NCI-H526 (cell line): ENCODE measurements at regions not wholly inside any gene's neighbourhood (a gene's known extent, or its start where the extent isn't known, plus 50 kb on each side); places are given as distances from the start of the nearest gene placed in this dataset.

Source experiments
- DNase-seq, 2 experiments: peaks; one replicate each; lab custom pipeline; 2025; lab: John Stamatoyannopoulos, UW

DNA sequence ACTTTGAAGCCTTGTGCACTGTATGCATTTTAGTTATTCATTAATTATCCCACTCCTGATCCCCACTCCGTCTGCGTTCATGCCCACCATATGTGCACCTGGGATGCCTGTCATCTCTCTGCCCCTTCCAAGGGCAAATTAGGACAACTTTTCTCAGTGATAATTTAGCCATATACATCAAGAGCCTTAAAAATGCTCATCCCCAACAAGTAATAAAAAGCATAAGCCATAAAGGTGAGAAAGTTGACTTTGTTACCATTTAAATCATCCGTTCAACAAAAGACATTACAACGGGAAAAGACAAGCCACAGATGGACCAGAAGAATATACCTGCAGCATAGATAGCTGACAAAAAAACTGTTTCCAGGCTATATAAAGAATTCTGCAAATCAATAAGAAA, 131.4 kb upstream of the LINGO1 start:
- DNase-seq, result no peak

DNA sequence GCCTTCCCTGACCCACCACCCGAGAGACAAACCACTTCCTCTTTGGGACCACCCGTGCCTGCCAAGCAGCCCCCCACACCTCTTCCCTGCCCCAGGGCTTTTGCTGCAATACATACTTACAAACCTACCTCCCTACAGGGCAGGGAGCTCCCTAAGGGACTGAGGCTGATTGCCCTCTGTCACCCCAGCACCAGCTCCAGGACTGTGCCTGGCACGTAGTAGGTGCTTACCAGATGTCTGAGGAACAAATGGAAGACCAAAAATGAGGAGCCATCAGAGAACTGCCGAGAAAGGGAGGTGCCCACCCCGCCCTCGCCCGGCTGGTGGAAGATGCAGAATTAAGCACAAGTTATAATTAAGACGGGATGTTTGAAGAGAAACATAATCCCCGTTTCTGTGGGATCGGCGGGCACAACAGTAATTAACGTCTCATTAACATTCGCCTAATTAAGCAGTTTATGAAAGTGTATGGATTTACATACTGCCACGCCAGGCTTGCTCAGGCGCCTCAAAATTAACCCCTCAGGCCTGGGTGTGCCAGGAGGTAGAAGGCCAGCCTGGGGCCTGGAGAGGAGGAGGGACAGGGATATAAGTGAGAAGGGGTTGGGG, 130.1 kb upstream of the LINGO1 start:
- DNase-seq, result no peak

DNA sequence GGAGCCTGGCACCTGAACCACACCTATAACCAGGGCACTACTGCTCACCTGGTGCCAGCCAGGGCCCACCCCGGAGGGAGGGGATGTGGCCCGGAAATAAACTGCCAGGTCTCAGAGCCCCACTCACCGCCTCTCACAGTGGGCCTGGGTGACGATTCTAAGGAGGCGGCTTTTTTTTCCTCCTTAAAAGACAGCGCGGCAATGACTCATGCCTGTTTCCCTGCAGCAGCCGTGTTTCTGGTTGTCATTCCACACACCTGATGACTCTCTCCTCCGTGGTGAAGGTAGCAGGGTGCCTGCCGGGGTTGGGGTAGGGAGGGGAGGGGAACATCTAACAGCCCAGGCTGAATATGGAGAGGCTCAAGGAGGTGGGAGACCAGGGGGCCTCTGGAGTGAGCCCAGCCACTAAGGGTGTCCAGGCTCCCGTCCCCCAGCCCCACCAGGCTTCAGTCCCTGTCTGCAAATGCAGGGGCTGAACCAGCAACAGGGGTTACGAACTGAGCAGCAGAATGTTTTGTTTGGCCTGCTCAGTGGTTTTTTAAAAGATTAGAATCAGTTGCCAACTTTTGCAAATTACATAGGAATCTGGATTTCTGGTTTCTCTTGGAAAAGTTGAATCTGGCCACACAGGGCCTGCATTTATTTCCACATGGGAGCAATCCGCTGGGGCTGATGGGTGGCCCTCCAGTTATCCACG, 127.3 kb upstream of the LINGO1 start:
- no peak for DNase-seq

DNA sequence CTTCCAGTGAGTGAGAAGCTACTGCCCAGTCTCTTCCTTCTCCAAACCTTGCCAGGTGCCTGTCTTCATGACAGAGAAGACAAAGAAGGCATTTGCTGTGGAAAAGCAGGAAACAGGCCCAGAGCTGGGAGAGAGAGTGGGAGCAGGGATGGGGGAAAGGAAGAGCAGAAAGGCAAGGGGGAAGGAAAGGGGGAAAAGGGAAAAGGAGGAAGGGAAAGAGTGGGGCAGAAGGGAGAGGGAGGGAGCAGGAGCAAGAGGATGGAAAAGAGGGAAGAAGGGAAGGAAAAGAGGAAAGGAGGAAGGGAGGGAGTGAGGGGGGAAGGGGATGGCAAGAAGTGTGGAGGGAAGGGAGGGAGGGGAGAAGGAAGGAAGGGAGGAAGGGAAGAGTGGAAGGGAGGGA, 121.2 kb upstream of the LINGO1 start:
- no peak for DNase-seq

DNA sequence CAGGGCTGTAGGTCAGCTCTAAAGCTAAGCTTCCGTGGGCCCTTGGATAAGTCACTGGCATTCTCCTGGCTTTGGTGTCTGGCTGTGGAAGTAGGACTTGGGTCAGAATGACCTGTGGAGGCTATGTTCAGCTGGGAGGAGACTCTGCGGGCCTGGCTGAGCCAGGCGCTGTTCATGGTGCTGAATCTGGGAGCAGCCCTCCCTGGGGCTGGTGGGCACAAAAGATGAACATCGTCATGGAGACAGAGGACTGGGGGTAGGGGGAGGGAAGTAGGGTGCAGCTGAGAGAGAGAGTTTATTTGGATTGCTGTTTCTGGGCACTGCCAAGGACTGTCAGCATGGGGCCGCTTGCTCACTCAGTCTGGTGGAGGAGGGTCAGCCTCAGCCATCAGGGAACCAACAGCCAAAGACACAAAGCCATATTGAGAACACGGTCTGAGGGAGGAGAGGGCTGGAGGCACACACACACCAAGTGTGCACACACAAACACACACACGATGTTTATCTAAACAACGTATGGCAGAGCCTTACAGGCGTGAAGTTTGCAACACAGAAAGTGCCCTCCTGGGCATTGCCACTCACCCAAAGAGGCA, 120.7 kb upstream of the LINGO1 start:
- DNase-seq, result no peak

DNA sequence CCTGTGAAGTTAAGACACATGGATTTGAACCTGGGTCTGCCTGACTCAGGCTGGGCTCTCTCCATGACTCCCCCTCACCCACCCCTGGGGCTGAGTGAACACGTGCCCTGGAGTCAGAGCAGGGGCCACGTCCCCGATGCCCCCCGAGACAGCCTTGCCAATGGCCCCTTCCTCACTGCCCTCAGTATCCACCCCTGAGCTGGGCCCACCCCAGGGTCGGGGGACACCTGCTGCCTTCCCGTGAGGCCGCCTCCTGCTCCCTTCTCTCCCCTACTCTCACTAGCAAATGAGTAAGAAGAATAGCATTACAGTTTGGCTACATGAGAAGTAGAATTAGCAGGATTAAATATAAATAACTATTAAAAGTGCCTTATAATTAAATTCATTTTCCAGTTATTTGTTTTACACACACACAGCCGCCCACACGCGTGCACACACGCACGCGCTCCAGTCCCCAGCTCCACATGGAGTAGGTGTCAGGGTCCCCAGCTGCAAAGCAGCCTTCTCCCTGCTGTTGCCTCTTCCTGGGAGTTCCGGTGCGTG, 117.4 kb upstream of the LINGO1 start:
- no peak for DNase-seq

DNA sequence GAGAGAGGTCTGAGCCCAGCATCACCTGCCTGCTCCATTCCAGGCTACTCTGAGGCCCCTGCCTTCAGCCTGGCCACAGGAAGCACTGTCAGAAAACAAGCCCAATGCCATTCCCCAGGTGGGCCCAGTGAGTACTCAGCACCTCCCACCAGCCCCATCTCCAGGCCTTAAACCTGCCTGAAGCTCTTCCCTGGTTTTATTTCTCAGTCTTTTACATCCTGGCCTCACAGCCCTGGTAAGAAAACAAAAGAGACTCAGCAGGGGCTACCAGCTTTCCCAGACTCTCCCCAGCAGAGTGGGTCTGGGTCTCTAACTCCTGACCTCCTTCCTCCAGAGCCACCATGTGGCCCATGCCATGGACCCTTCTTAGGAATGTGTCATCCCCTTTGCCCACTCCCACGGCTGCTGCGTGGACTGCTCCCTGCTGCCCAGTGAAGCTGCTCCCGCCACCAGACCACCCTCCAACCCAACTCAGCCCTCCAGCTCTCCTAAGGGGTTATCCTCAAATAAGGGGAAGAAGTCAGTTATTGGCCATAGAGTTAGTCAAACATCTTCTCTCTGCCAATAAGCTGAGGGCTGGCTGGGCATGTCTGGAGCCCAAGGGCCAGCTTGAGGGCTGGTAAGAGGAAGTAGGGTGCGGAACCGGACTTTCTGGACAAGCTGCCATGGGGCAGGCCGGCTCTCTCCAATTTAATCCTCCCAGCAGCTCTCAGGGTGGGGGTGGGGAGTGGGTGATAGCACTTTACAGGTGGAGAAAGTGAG, 116.7 kb upstream of the LINGO1 start:
- DNase-seq, result no peak

DNA sequence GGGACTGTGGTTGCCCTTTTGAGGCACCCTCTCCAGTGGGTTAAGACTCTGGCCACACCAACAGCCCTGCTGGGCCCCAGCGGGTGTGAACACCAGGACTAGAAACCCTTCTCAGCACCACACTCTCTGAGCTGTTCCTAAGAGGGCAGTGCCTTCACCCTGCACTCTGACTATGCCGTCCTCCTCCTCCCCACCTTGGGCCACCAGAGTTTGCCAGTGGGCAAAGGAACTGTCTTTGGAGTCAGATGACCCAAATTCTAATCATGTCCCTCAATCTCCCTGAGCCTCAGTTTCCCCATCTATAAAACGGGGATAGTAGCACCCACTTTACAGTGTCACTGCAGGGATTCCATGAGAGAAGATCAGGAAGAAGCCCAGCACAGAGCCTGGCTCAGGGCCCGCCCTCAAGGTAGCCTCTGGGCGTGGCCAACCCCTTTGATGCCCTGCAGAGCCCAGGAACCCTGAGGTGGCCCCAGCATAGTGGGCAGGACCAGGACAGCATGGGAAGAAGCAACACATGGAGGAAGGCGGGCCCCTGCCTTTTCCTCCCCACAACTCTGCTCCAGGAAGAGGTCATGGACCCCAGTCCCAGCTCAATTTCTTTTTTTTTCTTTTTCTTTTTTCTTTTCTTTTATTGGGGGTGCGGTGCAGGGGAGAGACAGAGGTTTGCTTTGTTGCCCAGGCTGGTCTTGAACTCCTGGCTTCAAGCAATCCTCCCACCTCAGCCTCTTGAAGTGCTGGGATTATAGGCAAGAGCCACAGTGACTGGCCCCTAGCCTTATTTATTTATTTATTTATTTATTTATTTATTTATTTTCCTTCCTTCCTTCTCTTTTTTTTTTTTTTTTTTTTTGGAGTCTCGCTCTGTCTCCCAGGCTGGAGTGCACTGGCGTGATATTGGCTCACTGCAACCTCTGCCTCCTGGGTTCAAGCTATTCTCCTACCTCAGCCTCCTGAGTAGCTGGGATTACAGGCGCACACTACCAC, 115.7 kb upstream of the LINGO1 start:
- no peak for DNase-seq

DNA sequence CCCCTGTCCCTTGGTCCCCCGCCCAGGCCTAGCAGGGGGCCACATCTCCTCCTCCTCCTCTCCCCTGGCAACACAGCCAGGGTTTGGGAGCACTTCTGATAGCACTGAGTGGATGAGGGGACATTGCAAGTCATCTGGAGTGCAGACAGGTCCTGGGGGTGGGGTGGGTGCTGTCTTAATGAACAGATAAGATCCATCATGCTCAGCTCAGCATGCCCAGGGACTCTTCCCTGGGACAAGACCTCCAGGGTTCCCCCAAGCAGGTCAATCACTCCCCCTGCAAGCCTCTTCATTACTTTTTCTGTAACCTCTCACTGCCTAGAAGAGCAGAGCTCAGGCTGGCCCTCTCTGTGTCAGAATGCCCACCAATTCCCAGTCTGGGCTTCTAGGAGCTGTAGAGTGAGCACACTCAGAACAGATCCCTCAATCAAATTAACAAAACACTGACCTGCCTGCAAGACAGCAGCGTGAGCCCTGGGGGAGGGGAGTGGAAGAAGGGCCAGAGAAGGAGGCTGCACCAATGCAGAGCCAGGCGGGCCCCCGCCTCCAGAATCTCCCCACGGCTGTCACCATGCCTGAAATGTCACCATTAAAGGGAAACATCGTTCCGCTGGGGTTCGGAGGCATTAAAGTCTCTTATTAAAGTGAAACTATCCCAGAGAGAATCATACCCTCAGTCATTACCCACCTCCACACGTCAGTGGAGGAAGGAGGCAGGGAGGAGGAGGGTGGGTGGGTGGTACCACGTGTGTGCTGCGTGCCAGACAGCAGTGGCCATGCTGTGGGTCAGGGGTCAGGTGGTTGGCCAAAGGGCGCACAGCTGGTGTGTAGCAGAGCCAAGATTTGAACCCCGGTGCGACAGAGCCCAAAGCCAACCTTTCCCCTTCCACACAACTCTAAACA, 114.7 kb upstream of the LINGO1 start:
- no peak for DNase-seq

DNA sequence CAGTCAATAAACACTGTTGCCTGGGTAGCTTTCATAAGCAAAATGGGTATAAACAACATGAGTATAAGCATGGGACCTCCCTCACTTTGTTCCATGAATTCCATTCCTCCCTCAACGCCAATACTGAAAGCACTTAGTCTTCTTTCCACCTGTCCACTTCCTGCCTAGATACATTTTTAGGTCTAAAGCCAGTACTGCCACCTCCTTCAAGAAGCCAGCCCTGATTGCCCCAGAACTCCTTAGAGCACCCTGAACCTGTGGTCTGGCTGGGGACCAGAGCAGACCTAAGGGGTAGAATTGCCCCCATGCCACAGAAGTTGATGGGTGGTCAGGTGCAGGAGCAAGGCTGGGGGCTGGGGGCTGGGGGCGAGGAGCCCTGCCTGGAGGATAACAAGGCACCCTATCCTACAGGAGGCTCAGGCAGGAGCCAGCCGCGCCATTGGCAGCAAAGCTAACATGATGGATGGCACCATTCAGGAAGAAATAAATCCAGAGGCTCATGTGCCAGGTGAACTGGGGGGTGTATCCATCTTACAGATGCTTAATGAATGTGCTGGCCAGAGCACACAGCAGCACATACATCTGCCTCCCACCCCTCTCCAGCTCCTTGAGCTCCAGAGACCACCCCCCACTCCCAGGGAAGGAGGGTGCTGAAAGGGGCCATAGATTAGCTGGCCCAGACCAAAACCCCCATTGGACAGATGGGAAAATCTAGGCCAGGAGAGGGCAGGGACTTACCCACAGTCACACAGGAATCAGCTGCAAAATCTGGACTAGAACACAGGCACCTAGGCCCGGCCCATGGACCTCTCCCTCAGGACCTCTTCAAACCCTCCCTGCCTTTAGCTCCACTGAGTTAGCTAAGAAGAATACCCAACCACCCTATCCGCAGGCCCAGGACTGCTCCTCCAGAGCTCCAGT, 113.8 kb upstream of the LINGO1 start:
- DNase-seq, result no peak

DNA sequence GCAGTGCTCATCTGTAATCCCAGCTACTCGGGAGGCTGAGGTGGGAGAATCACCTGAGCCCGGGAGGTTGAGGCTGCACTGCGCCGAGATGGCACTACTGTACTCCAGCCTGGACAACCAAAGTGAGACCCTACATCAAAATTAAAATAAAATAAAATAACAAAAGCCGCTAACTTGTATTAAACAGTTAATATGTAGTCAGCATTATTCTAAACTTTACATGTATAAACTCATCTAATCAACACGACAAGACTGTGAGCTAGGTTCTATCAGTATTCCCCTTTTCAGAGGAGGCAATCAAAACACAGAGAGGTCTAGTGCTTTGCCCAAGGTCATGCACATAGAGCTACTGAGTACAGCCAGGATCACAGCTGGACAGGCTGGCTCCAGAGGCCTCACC, 111.7 kb upstream of the LINGO1 start:
- DNase-seq, result no peak

DNA sequence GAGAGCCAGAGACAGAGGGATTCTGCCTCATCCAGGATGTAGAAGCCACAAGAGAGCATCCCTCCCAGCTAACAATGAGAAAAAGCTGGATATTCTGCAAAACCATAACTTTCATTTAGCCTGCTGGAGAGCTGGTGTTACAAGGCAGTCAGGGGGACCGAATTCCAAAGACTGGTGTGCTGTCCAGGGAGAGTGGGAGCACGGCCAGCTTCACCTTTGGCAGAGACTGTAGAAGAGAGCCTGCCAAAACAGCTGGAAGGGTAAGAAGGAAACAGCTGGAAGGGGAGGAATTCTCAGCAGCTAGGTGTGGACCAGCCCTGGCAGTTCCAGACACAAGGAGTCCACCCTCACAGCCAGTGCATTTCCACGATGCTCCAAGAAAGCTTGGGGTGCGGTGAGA, 109.9 kb upstream of the LINGO1 start:
- no peak for DNase-seq

DNA sequence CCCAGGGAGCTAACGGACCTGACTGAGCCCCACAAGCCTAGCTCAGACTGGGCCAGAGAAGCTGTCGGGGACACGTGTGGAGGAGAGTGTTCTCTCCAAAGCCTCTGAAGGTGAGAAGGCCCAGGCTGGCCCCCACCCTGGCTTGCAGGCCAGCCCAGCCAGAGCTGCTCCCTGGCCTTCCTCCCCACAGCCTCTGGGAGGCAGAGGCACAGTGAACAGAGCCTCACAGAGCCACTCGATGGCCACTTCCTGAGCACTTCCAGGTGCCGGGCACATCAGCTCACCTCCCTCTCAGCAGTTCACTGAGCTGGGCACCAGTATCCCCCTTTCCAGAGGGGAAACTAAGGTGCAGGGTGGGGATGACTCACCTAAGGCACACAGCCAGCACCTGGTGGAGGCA, 109.4 kb upstream of the LINGO1 start:
- no peak for DNase-seq

DNA sequence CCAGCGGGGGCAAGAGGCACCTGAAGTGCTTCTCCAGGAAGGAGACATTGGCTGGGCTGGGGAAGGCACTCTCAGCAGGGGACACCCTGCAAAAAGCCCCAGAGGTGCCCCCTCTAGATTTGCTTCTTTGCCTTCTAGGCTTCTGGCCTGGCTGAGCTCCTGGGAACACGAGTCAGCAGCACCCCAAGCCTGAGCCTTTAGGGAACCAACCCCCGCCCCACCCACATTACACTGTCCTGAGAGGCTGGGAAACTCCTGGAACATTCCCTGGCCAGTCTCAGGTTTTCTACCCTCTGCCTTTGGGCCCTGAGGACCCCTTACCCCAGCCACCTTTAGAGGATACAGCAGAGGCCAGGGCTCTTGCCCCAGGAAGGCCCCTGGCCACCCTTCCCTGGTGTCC, 108.4 kb upstream of the LINGO1 start:
- DNase-seq, result no peak

DNA sequence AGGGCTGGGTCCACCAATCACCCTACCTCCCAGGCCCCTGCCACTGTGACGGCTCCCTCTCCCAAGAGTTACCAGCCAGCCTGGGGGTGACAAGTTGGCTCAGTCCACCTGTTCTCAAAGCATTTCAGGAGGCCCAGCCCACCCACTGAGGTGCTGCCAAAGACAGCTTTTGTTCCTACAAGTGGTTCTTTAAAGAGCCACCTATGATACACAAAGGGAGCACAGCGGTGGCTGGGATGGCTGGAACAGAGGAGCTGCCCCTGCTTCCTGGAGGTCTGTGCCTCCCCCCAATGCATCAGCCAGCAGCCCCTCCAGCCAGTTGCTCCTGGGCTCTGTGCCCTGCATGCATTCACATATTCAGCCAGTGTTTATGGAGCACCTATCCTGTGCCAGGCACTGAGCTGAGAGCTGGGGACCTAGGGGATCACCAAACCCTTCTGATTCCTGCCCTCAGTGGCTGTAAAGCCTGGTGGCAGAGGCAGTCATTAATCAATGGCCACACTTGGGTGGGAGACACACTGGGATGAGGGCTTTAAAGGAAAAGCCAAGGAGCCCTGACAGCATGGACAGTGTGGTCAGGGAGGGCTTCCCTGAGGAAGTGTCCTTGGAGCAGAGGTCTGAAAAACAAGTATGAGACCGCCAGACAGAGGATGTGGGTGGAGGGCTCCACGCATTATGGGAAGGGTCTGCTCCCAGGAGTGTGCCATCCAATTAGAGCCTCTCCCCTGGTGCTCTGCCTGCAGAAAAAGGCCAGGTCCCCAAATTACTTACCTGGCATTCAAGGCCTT, 107.1 kb upstream of the LINGO1 start:
- no peak for DNase-seq

DNA sequence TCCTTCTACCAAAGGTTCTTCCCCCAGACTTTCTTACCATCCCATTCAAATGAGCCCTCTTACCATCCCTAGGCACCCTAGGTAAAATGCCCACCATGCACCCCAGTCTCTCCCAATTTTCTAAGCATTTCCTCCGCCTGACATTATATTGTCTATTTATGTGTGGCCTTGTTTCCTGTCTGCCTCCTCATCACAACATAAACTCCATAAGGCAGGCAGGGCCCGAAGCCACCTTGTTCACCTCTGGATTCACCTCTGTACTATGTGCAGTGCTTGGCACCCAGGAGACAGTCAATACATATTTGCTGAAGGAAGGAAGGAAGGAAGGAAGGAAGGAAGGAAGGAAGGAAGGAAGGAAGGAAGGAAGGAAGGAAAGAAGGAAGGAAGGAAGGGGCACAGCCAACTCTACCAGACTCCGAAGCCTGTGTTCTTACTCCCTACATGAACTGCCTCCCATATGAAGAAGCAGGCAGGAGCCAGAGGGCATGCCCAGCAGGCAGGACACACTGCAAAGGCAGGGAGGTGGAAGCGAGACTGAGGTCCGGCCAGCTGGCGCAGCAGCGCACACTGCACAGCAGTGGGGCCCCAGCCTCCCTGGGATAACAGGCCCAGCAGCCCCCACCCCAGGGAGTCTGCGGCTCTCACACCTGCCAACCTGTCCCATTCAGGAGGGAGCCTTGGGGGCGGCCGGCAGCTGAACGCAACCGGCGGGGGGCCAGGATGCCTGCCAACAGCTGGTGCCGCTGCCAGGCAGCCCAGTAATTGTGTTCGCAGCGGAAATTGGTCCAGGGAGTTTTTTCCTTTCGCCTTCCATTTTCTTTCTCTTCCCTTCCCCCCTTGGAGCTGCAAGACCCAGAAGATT, 106.0 kb upstream of the LINGO1 start:
- DNase-seq, result peak in 1 of 2 experiments; percentile 16

DNA sequence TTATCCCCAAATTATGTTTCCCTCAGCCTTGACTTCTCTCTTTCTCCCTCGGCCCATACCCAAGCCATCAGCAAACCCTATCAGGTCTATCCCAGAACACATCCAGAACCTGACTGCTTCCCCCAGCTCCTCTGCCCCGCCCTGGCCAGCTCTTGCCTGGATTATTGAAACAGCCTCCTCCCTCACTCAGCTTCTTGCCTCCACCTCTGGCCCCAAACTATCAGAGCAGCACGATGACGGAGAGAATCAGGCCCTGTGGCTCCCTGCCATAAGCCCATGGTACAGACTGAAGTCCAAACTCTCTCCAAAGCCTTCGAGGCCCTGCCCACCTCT, 105.3 kb upstream of the LINGO1 start:
- no peak for DNase-seq
